Amygdala (tissue), 56 donors: ENCODE measurements at regions not wholly inside any gene's neighbourhood (a gene's known extent, or its start where the extent isn't known, plus 50 kb on each side); places are given as distances from the start of the nearest gene placed in this dataset.
"Not testable (repeated sequence)": the region's sequence is repeated elsewhere in the genome, so short reads cannot be mapped to it uniquely, and the experiment has no call there.

Experiments
- DNase-seq, 56 donors: peaks; one replicate each; lab custom pipeline; 2025; lab: John Stamatoyannopoulos, UW

DNA sequence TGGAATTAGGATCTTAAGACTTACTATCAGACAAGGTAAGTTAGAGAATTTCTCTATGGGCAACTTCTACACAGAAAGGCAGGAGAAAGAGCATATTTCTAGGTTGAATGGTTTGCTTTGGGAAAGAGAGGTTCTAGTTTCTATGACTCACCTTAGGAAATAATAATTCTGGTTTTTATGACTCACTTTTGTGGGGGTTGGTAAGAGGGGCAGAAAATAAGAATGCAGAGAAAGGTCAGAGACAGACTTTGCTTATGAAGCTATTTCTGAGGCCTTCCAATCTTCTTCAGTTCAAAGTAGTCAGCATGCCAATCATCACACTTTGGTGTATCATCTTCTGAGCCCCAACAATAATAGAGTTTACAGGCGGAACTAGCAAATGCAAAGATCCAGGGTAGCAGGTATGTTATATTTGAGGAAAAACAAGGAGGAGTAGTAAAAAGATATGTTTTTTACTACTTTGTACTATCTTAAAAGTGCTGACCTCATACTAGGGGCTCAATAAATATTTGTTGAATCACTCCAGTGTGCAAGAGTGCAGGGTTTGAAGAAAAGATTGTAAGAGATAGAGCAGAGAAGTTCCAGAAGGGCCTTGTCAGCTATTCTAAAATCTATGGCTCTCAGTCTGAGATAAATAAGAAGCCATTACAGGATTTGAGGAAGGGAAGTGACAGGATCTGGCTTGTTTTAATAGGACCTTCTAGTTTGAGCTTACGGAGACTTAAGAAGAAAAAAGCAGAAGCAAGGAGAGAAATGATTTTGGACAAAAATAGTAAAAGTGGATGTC is 56.7 kb upstream of the LRFN5 start:
- DNase-seq: no peak

DNA sequence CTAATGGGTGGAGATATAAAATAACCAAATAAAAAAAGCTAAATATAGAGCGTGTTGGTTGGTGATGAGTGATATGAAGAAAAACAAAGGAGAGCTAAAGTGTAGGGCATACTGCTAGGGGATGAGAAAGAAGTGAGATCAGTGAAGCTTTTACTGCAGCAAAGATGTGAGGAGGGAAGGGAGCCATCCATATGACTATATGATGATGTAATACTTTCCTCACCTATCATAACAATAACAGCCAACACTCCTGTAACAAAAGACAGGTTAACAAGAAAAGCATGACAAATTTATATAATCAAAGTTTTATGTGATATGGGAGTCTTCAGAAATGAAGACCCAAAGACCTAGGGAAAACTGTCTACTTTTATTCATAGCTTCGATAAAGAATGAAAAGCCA is 57.4 kb upstream of the LRFN5 start:
- DNase-seq: no peak

DNA sequence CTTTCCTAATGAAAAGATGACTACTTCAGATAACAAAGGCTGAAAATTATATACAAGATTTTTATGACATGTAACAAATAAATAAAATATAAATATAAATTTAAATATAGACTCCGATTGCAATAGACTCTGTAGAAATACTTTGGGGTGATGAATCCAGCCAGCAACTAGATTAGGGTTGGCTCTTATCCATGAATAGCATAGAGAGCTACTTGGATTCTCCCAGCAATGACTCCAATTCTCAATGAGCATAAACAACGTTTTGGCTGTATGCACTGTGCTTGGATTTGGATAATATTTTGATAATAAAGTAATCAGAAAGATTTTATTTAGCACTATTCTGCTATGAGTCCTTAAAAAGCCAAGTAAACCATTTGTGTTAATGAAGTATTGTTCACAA is 58.0 kb upstream of the LRFN5 start:
- no peak for DNase-seq

DNA sequence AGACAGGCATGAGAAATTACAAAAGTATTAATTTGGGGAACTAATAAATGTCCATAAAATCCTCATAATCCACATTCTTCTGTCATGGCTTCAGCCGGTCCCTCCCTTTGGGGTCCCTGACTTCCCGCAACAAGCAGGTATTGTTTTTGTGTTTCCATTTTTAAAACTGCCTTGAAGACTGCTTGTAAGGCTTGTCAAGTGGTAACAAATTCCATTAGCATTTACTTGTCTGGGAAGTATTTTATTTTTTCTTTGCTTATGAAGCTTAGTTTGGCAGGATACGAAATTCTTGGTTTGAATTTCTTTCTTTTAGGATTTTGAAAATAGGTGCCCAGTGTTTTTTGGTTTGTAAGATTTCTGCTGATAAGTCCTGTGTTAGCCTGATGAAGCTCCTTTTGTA is 65.3 kb upstream of the LRFN5 start:
- no peak for DNase-seq

DNA sequence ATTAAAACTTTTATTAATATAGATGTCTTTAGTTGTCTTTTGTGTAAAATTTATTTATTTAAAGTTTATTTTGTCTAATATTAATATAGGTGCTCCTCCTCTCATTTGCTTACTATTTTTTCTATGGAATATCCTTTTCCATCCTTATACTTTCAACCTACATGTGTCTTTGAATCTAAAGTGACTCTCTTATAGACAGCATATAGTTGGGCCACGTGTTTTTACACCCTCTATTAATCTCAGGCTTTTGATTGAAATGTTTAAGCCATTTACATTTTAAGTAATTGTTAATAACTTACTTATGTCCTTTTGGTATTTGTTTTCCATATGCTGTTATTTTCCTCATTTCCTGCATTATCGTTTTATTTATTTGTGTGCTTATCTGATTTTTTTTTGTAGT is 74.4 kb upstream of the LRFN5 start:
- DNase-seq: no peak

DNA sequence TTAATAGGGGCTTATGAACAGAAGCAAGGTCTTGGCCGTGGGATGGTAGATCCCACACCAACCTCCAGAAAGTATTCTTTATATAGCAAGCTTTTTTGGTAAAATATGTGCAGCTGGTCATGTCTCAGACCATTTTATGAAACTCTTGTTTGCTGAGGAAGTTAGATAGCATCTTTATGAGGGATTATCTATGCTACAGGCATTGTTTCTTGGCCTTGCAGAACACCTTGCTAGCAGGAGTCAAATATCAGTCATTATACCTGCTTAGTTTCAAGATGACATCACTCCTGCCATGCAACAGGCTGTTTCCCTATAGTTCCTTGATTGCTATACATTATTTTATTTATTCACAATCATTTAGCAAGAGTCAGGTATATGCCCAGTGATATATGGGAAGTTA is 84.8 kb upstream of the LRFN5 start:
- no peak for DNase-seq

DNA sequence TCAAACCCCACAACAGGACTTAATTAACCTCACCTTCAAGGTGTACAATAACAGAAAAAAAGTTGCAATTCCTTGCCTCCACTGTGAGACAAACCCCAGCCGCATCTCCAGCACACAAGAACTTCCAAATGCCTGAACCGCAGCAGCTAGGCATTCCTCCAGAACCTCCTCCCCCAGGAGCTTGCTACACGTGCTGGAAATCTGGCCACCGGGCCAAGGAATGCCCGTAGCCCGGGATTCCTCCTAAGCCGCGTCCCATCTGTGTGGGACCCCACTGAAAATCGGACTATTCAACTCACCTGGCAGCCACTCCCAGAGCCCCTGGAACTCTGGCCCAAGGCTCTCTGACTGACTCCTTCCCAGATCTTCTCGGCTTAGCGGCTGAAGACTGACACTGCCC is 88.6 kb upstream of the LRFN5 start:
- not testable (repeated sequence) for DNase-seq

DNA sequence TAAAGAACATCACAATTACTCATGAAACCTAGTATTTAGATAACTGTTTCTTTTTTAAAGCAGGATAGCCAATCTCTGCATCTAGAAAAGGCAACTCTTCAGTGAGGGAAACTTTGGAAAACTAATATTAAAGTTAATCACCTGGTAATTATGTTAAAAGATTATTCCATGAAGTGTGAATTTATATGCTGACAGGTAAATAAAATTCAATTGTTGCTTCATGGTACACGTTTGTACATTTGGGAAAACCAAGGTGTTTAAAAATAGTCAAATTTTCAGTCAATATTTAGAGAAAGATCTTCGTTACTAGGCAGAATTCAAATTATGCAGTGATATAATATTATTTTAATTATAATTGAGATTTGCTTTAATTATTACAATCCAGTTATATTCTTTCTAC is 100.1 kb upstream of the LRFN5 start:
- no peak for DNase-seq

DNA sequence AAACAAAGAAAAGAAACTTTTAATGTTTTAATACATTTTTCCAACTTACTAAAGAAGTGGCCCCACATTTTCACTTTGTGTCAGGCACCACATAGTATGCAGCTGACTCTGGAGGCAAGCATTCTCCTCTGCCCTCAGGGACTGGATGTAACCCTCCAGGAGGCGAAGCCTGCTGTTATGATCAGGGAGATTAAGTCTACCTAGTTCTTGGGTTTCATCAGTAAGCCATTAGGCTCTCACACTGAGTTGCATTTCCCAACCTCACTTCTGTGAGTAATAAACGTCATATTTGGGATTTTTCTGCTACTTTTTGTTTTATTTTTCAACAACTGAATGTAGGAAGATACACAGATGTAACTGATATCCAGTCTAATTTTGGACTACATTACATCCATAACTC is 101.2 kb upstream of the LRFN5 start:
- DNase-seq: no peak

DNA sequence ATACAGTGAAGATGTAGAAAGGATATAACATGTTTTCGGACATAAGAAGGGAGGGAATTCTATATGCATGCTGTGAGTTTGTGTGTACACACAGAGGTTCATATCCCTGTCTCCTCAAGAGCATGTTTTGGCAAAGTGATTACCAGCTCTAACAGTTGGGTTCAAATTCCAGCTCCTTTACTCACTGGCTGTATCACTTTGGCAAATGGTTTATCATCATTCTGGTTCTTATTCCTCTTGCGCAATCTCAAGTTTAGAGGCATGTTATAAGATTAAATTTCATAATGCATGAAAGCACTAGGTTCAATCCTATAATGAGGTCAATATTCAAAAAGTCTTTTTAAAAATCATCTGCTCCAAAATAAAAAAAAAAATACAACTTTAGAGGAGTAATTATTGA is 107.7 kb upstream of the LRFN5 start:
- no peak for DNase-seq

DNA sequence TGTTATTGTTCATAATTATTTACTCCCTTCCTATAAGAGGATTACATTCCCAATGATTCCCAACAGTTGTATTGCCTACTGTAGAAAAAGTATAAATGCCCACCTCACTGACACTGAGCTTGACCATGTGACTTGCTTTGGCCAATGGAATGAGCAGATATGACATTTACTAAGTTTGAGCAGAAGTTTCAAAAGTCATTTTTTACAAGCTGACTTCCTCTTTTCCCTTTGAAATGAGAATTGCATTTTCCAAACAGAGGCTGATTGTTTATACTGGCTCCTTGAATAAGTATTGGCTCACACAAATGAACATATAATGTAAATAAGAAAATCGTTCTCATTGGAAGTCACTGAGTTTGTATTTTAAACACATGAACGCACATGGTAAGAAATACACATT is 116.4 kb upstream of the LRFN5 start:
- DNase-seq: no peak

DNA sequence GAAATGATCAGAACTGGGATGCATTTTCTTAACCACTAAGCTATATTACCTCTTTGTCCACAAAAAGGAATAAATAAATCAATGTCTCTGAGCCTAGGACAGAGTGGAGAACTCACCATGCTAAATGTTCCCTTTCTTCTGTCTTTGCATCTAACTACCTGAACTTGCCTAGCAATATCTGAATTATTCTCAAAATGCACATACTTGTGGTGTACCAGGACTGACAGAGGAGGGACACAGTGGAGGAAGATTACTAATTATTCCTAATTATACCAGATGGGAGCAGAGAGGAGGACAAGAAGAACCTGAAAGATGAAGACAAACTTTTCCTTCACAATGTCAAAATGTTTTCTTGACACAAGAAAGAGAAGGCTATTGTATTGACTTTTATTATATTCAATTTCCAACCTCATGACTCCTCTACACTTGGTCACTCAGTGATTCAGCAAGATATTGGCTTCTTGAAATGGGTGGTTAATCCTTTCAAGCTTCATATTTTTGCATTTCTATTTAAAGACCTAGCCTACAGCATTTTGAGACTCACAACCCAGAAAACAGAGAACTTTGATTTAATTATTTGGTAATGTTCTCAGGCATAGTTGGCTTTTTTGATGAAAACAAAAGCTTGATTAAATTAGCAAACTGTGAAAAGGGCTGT is 117.2 kb upstream of the LRFN5 start:
- DNase-seq: no peak

DNA sequence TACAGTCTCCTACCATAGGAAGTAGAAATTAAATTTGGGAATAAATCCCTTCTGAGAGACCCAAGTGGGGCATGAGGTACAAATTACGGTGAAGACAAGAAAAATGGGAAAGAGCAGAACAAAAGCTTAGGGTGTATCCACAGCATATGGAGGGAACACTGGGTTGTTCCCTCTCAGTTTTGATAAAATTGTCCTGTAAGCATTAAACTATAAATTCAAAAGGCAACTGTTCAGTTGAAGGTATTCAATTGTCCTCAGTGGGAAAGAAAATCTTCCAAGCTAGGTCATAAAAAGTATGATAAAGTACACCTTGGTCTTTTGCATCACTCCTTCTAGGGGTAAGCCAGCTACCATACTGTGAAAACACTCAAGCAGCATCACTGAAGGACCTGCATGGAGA is 118.3 kb upstream of the LRFN5 start:
- no peak for DNase-seq

DNA sequence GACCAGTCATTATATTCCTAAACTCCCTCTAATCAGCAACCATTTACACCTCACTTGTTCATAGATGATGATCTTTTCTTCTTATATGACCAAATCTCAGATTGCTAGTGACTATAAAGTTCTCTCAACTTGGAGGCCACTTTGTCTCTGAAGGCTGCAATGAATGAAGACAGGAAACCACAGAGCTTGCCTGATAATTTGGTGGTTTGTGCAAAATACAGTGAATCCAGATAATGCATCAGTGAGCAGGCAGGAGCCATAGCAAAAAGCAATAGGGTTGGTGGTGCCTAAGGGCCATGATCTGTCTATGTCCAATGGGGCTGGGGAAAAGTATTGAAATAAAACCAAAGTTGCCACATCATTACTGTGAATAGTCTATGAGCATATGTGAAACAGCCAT is 123.8 kb upstream of the LRFN5 start:
- no peak for DNase-seq

DNA sequence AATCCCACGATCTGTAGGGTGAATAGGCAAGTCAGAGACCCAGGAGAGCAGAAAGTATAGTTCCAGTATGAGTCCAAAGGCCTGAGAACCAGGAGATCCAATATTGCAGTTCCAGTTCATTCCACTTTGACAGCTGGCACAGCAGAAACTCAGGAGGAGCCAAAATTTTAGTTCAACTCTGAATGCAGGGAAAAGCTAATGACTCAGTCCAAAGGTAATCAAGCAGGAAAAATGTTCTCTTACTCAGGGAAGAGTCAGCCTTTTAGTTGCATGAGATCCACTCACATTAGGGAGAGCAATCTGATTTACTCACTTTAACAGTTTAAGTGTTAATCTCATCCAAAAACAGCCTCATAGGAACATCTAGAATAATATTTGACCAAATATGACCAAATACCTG is 130.2 kb upstream of the LRFN5 start:
- no peak for DNase-seq

DNA sequence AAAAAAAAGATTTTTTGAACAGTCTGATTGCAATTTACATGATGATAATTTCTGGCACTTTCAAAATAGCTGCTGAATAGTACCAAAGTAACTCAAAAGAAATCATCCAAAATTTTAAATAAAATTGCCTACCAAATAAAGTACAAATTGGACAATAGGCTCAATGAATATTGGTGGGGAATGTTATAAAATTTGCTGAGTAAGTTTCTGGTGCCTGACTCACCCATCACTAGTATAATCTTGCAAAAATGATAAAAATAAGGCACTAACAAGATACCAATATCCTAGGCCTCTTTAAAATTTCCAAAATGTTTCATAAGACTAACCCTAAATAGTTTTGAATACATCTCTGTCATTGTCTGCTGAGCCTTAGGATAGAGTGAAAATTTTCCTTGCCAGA is 145.3 kb upstream of the LRFN5 start:
- DNase-seq: no peak

DNA sequence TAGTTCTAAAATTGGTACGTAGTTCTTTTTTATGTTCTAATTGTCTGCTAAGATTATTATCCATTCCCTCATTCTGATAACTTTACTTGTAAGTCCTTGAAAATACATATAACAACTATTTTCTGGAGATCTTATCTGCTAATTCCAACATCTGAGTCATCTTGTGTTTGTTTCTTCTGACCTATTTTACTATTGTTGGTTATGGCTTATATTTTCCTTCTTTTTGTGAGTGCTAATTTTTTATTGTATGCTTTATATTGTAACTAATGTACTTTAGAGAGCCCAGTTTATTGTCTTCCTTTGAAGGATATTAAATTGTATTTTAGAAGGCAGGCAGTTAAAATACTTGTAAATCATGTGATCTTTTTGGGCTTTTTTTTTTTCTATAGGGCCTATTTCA is 149.3 kb upstream of the LRFN5 start:
- DNase-seq: no peak

DNA sequence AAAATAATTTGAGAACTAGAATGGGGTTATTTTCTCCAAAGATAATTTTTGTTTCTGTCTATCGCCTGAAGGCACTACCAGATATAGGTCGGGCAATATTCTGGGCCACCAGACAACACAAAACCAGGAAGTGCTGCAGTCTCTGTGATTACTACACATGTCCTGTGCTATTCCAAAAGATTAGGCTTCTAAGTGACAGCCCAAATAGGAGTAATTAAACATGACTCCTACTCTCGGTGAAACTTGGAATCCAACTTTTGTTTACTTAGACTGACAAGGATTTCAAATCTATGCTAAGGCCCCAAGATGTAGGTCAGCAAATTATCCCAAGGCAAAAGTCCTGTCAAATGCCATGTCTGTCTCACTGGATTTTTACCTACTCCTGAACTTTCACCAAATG is 157.6 kb upstream of the LRFN5 start:
- no peak for DNase-seq

DNA sequence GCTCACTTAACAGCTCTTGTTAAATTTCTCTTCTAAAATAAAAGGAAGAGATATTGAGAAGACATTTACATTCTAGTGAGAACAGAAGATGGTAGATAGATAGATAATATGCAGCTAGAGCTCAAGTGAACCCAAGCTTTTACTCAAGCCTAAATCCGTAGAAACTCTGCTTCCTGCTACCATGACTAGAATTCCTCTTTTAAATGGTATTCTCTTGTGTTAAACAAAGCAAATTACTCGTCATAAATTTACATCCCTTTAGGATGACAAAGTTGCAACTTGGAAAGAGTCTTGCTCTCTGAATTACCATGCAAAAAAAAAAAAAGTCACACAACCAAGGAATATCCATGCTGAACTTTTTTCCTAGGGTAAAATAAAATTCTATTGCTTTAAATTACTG is 160.7 kb upstream of the LRFN5 start:
- no peak for DNase-seq

DNA sequence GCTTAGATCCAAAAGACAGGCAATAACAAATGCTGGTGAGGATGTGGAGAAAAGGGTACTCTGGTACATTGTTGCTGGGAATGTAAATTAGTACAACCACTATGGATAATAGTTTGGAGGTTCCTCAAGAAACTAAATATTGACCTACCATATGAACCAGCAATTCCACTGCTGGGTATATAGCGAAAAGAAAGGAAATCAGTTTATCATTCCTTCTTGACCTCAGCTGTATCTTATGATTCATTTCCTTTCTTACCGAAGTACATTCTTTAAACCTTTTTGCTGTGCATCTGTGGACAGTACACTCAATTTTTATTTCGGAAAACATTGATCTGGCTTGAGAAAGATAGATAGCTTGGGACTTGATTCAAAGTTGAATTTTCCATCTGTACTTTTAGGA is 183.2 kb upstream of the LRFN5 start:
- DNase-seq: no peak

DNA sequence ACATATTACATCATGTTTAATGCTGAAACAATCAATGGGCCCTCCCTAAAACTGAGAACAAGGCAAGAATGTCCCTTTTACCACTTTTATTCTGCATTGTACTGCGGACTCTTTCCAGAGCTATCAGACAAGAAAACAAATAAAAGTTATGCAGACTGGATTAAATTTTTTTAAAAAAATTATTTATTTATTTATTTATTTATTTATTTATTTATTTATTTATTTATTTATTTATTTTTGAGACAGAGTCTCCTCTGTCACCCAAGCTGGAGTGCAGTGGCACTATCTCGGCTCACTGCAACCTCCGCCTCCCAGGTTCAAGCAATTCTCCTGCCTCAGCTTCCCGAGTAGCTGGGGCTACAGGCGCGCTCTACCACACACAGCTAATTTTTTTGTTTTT is 185.4 kb upstream of the LRFN5 start:
- not testable (repeated sequence) for DNase-seq

DNA sequence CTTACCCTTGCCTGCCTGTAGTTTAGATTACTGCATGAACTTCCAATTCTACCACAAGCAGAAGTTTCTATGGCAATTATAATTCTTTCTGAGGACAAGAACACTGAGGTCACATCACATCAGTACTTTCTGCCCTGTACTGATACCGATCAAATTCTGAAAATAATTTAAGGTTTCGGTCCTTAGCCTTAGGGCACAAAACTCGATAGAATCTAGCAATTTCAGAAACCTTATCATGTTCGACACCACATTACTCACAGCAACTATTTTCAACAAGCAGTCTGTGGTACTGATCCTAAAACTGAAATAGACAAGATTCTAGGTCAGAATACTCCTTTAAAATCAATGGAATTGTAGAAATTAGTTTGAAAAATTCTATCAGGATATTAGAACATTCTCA is 187.0 kb upstream of the LRFN5 start:
- DNase-seq: no peak

DNA sequence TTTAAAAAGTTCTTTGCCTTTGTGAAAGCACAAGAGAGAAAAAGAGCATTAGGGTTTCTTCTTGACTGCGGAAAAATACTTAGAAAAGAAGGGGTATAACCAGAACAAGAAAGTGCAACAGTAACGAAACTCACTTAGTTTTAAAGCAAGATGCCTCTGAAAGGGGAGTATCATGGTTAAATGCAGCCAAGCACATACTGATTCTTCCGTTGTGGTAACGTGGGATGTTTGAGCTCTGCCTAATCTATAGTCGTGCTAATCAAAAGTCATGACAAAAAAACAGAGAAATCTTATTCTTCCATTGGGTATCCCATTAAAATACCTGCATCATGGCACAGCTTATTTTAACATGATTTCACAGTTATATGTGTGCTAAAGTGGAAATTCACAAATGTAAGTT is 187.8 kb upstream of the LRFN5 start:
- DNase-seq: no peak
